ENCODE measurements at regions not wholly inside any gene's neighbourhood (a gene's known extent, or its start where the extent isn't known, plus 50 kb on each side); places are given as distances from the start of the nearest gene placed in this dataset.

DNA sequence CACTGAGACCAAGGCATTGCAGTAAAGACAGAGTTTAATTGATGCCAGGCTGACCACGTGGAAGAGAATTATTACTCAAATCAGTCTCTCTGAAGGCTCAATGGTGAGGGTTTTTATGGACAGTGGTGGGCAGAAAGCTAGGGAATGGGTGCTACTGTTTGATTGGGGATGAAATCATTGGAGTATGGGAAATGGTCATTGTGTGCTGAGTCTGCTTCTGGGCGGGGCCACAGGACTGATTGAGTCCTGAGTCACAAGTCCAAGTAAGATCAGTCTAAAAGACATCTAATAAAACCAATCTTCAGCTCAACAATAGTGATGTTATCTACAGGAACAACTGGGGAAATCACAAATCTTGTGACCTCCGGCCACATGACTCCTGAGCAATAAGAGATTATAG is 868.4 kb downstream of the SORCS3 start:
- FAIRE-seq: no peak

DNA sequence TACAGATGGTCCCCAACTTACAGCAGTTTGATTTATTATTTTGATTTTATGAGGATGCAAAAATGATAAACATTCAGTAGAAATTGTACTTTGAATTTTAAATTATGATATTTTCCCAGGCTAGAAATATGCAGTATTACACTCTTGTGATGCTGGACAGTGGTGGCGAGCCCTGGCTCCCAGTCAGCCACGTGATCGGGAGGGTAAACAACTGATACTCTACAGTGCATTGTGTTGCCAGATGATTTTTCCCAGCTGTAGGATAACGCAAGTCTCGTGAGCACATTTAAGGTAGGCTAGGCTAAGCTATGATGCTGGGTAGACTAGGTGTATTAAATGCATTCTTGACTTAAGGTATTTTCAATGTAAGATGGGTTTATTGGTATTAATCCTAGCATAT is 865.2 kb downstream of the SORCS3 start:
- FAIRE-seq: no peak

DNA sequence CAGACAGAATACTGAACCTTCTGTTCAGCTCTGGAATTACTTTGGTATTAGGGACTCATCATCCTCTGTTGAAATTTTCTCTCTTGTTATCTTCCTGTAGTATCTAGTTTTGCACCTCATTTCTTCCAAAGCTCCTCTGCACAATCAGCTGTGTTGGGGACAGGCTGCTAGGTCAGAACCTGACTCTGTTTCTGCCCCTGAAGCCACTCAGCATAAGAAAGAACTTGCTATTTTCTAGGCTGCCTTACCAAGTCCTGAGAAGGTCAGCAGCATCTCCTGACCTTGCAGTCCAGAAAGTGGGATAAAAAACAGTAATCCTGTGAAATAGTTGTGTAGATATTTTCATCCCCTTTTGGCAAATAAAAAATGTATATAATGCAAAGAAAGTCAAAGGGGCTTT is 862.6 kb downstream of the SORCS3 start:
- no peak for FAIRE-seq

DNA sequence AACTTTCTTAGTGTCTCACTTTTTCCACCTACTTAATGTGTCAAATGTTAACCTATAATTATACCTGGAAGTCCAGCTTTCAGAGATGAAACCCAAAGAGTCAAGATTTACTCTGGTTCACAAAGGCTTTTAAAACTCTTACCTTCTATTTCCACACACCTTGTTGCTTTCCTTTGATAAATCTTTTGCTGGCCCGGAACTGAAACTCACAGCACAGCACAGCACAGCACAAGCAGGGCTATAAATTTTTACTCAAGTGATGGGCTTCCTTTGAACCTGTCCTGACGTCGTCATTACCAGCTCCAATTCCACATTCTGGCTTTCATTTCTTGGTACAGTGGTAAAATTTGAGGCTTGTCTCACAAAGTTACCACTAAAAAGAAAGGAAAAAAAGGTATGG is 861.0 kb downstream of the SORCS3 start:
- no peak for FAIRE-seq

DNA sequence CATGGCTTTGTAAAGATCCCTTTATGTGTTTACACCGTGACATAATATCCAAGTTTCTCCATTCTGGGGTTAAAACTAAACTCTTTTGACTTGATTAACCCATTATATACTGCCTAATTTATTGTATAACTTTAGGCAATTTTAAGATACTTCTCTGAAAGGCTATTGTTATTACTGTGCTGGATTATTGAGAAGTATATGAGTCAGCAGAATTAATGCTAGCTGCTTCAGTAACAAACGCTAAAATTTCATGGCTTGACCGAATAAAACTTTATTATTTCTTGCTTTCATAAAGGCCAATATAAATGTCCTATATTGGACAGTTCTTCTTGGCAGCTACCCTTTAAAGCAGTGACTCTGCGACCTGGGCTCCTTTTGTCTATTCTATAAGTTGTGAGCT is 853.9 kb downstream of the SORCS3 start:
- no peak for FAIRE-seq

DNA sequence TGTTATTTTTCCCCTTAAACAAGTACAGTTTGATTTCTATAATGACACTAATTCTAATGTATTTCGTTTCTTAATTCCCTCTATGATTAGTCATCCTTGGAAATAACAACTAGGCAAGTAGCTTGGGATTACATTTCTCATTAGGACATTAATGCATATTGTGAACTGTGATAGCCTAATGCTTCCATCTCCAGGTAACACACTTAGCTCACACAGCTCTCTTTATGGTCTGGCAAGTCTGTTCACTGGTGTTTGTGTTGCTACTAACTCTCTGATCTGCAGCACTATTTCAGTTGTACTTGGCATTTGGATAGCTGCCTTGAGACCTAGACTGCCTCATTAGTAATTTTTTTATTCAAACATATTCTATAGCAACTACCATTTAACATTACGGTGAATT is 853.2 kb downstream of the SORCS3 start:
- no peak for FAIRE-seq

DNA sequence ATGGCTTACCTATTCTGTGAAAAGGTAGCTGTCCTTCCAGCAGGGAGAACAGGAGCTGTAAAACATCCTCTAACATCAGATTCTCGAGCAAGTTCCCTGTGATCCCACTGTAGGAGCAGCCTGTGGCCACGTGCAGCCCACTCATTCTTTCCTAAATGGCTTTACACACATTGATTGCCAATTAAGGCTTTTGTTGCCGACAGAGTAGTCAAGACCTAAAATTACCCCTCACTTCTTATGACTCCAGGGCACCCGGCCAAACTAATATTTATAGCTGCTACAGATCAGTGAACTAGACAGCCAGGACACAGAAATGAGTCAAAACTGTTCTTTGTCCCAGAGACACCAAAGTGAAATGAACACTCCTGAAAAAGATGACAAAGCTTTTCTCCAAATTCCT is 832.1 kb downstream of the SORCS3 start:
- FAIRE-seq: no peak

DNA sequence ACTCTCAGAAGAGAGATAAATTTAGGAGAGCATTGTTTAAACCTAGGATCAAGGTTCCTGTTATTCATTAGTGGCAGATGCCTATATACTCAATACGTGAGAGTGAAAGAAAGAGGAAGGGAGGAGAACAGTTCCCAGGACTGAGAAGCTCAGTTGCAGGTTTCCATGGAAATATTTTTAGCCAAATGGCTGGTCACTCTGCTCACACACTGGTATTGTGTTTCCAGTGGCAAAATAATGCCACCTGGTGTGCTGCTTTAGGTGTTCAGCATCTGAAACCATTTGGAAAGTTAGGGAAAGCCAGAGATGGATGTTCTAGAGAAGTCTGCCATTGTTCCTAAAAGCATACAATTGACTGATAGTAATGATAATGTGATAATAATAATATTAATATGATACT is 827.7 kb downstream of the SORCS3 start:
- FAIRE-seq: no peak

DNA sequence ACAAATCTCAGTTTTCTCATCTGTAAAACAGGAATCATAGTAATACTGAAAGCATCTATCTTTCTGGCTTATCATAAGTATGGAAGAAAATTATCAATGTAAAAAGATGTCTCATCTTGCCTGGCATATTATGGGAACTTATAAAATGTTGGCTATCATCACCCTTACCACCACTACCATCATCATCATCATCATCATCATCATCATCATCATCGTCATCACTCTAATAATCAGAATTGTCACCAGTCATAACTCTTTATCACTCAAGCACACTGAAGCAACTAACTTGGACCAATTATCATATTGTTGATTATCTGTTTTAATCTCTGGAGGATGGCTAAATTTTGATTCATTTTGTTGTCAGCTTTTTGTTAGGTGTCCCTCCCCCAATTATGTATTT is 825.4 kb downstream of the SORCS3 start:
- FAIRE-seq: no peak

DNA sequence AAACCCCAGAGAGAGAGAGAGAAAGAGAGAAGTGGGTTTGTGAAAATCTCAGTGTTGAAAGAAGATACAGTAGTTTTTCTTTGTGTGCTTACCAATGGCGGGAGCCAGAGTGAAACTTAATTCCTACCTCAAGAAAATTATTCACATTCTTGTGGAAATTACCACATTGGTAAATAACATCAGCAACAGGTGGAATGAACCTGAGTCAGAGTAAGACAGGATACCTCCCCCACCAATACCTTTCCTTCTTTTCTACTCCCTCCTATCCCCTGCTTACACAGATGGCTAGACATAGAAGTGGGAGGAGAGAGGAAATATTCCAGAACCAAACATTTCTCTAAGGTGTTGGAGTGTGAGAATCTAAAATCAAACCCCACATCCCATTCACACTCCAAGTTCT is 793.9 kb downstream of the SORCS3 start:
- no peak for FAIRE-seq

DNA sequence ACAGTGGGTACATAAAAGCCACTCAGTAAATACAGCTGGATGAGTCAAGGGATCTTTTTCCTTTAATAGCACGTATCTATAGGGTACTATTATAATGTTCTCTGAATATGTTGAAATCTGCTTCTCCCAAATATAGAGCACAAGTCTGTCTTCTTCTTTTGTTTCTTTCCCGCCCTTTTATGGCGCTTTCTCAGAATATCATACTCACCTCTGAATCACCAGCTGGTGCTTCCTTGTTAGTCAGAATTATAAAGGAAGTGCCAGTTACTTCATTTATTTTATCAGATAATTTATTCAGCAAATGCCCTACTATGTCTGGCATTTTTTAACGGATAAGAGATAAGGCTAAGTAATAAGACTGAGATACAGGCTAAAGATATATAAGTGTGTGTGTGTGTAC is 772.9 kb downstream of the SORCS3 start:
- FAIRE-seq: no peak

DNA sequence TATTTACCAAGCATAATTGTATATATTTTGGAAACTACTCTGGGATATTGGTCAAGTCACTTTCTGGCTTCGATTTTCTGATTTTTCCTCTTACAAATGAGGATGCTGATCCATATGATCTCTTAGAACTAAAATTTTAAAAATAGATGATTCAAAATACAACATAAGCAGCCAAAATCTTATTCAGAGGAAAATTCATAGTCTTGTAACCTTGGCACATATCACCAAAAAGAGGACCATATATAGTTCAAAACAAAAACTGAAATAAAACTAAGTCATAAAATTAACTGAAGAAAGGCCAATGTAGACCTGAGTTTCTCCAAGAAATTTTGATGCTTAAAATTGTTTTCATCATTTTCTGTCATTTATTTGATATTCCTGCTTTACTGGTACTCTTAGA is 768.3 kb downstream of the SORCS3 start:
- no peak for FAIRE-seq

DNA sequence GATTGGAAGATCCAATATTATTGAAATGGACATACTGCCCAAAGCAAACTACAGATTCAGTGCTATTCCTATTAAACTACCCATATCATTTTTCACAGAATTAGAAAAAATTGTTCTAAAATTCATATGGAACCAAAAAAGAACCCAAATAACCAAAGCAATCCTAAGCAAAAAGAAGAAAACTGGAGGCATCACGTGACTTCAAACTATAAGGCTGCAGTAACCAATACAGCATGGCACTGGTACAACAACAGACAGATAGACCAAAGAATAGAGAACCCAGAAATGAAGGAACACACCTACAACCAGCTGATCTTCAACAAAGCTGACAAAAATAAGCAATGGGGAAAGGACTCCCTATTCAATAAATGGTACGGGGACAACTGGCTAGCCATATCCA is 765.4 kb downstream of the SORCS3 start:
- FAIRE-seq: no peak

DNA sequence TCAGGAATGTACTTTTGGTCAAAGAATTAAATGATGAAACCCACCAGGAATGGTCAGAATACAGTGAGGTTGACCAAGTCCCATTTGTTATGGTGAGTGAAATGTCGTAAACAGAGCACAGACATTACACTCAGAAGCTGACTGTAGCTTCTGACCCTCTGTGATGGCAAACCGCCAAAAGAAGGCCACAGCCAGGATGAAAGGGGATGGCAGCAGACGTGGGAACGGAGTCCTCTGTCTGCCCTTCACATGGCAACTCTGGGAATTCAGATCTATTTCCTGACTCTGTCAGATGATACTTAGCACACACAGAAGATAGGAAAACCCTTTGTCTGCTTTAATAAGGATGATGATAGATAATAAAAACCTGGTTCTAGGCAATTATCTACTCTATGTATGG is 757.1 kb downstream of the SORCS3 start:
- no peak for FAIRE-seq

DNA sequence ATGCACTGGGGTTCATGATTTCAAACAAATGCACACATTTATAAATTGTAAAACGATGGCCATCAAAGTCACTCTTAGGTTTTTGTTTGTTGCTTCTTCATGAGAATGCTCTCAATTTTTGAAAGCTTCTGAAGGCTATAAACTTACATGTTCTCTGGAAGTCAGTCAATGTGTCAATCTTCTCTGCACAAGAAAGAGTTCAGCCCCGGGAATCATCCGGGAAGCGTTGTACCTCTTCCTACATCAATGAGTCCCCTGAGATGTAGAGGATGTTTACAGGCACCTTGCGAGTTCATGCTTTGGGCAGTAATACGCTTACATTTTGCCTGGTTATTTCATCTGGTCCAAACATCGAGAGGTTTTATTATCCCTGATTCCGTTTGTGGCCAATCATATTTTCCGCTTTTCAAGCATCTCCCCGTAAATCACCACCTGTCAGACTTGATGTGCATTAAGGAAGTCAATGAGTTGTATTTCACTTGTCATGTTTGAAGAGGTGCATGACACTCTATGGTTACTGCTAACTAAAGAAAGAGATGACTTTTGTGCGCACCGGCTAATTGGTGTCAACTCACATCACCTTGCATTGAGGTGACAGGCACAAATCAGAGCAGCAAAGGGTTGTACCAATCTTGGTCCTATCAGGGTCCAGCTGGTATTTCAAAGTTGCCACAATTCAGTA is 750.7 kb downstream of the SORCS3 start:
- no peak for FAIRE-seq

DNA sequence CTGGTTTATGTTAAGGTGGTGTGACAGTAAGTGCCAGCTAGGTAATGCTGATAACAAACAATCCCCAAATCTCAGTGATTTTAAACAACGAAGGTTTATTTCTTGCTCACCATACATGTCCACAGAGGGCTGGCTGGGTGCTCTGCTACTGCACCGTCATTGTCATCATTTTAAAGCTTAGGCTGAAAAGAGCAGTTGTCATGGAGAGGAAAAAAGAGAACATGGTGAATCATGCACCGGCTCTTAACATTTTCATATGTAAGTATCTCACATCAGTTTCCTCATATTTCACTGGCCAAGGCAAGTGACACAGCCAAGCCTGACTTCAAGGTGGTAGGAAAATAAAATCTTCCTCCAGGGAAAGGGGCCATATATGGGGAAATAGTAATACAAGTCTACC is 746.9 kb downstream of the SORCS3 start:
- no peak for FAIRE-seq

DNA sequence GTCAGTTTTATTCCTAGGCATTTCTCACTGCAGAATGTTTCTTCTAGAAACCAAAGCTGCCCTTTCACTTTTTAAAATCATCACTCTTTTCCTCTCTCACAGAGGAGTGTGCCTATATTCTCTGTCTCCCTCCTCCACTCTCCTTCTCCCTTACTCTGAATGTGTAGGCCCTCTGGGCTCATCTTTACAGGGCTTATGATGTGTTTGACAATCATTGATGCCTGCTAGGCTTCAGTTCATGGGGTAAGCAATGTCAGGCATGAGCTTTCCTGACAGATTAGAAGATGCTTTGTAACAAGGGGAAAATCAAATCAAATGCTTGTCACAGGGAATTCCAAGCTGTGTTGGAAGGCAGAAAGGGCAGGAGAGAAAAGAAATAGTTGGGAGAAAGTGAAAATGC is 742.9 kb downstream of the SORCS3 start:
- FAIRE-seq: no peak

DNA sequence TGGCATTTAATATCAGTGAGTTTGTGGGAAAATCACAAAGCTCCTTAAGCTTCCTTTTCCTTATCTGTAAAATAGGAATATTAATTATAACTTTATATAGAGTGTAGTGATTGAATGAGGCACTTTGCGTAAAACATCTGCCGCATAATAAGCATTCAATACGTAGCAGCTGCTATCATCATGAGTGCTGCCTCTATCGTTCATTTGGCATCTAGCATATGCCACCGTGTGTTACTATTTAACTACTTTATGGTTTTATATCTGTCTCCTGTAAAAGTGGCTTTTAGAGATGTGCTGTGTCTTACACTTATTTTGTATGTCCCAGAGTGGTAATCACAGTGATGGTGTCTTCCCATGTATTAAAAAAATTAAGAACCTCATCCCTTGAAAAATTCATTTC is 729.6 kb downstream of the SORCS3 start:
- FAIRE-seq: no peak

DNA sequence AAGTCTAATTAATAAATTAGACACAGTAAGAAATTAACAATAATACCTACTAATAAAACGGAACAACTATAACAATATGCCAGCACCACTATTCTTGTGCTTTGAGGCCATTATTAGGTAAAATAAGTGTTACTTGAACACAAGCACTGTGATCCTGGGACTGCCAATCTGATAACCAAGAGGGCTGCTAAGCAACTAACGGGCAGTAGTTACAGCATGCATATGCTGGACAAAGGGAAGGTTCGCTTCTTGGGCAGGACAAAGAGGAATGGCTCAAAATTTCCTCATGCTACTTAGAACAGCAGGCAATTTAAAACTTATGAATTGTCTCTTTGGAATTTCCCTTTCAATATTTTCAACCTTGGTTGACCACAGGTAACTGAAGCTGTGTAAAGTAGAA is 718.6 kb downstream of the SORCS3 start:
- FAIRE-seq: no peak

DNA sequence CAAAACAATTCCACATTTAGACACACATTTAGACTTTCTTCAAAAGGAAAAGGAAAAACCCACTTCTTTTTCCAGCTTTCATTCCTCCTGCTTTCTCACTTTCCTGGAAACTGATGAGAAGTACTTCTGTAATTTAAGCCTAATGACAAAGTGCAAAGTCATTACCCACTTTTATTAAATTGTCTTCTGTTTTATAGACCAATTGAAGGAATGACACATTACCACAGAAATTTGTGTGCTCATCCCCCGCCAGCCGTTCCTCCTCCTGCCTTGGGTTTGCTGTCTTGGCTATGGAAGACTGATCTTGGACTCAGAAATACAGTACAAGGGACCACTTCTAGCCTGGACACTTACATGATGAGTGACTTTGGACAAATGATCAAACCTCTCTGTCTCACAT is 717.8 kb downstream of the SORCS3 start:
- FAIRE-seq: no peak

DNA sequence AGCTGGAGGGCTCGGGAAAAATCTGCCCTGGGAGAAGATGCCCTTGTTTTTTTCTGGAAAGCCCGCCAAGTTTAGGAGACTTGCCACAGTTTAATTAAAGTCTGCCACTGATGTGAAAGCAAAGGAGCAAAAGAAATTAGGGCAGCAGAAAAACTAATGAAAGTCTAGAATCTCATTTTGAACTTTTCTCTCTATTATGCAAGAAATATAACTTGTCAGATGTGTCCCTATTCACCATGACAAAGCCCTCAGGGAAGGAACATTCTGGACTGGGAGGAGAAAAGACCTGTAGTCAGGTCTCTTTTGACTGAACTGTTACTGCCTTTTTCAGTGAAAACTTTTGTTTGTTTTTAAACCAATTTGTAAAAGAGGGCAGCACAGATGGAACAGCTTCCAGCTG is 715.5 kb downstream of the SORCS3 start:
- no peak for FAIRE-seq

DNA sequence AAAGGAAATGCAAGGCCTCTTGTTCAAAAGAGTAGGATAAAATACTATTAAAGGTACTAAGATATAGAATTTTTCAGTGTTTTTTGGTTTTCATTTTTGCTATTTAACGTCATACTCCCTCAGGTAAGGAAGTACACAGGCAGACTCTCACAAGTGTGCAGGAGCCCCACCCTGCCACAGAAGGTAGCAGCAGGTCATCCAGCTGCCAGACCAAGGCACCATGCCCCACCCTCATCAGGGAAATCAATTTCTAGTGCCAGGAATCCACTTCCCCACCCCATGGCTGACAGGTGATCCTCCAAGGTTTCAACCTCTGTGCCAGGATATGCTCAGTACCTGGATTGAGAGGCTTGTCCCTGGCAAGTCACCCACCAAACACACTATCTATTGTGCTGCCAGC is 712.9 kb downstream of the SORCS3 start:
- no peak for FAIRE-seq

DNA sequence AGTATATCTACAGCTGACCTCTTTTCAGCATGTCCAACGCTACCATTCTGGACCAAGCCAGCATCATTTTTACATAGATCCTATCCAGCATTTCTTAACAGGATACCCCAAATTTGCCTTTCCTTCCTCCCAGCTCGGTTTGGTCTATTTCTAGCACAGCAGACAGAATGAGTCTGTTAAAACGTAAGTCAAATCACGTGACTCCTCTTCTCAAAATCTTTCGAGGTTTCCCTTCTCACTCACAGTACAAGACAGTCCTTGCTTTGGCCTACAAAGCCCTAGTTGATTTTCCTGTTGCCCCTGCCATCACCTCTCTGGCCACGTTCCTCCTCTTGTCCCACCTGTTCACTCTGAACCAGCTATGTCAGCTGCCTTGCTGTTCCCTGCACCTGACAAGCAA is 711.7 kb downstream of the SORCS3 start:
- no peak for FAIRE-seq

DNA sequence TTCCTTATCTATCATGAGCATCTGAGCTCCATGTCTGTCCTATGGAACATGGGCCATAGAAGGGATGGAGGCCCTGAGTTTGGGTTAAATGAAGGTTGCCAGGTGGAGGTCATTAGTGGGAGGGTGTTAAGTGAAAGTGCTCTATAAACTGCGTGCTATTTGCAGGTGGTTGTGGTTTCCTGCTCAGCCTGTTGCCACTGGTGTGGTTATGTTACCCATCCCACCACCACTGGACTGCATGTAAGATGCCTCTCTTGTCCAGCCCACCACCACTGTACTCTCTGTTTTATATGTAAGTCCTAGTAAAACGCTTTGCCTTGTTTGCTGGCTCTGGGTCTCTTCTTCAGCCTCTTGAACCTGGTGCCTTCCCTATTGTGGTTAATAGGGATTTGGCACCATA is 711.2 kb downstream of the SORCS3 start:
- no peak for FAIRE-seq

DNA sequence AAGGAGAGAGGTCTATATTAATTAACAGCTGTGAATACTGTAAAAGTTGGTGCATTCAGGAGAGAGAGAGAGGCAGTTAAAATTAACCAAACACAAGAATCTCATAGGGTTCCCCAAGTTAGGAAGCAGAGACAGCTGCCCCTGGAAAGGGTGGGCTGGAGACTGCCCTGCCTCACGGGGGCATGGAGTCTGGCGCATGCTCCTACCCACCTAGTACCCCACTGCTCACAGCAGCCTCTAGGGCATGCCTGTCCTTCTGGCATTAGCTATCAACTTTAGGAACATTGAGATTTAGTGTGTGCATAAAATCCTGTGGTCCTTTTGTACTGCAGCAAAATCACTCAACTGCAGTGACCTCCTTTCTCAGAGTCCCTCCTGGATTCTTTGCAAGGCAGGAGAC is 710.1 kb downstream of the SORCS3 start:
- FAIRE-seq: no peak

DNA sequence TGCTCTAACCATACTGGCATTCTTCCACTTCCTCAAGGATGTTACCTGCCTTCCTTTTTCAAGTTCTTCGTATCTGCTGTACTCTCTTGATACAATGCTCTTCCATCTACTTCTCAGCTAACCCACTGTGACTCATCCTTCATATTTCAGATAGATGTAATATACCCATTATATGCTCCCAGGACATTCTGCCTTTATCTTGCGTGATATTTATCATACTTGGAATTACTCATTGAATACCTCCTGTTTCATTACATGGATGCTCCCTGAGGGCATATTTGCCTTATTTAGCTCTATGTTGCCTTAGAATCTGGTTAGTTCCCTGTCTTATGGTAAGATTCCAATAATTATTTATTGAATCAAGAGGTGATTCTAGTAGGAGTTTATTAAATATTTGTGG is 706.4 kb downstream of the SORCS3 start:
- no peak for FAIRE-seq

All from islet of Langerhans (tissue), 1 donor.